Astrocyte of the spinal cord (primary cell): ENCODE measurements at regions not wholly inside any gene's neighbourhood (a gene's known extent, or its start where the extent isn't known, plus 50 kb on each side); places are given as distances from the start of the nearest gene placed in this dataset.

Source experiments
- DNase-seq: peaks from one replicate; pipeline ENCODE4 v3.0.0; 2011; ENCODE audit warnings: low read depth, low spot score
- H3K4me3 ChIP-seq: 2 replicates; pipeline ENCODE4 v1.5.1; 2011; ENCODE audit warnings: low read depth, mild to moderate bottlenecking, low read length, moderate library complexity
- CTCF ChIP-seq: IDR thresholded peaks from 2 replicates; pipeline ENCODE4 v1.5.1; 2012; ENCODE audit warnings: low read depth, mild to moderate bottlenecking, low read length, inconsistent platforms
- in situ Hi-C: cut with HindIII; loops from 2 replicates; pipeline ENCODE4 v1.10.0; 2017; ENCODE audit warnings: low sequenced_read_pairs

- TF ChIP-seq CTCF = no peak
- in situ Hi-C loops = no loop called here
Observed at GRCh38 chr1:201618905-201619304, 80.0 kb downstream of the NAV1 start.

DNA sequence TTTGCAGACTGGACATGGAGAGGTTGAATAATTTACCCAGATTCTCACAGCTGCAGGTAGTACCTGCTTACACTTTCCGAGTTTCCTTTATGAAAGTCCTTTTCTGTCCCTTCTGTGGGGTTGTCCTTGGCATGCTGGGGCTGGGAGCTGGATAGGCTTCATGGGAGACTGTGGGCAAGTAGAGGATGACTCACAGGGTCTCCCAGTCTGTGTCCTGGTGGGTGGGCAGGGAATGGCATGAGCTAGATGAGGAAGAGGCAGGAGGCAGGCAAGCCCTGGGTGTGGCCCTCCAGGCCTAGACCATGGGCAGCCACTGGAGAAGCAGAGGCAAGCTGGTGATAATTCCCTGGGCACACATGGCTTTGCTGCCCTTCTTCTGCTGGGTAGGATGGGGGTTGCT is 80.6 kb downstream of the NAV1 start:
- H3K4me3 ChIP-seq = no peak overlapping the region
- TF ChIP-seq CTCF = no peak
- DNase-seq = no peak
- in situ Hi-C loops = no loop called here

More at GRCh38 chr1:201618905-201619304, 80.0 kb downstream of the NAV1 start:
- no peak overlapping the region for H3K4me3 ChIP-seq
- no peak for DNase-seq

GRCh38 chr1:201622353-201622752 is 83.4 kb downstream of the NAV1 start:
- H3K4me3 ChIP-seq = no peak overlapping the region
- DNase-seq = no peak
- in situ Hi-C loops = no loop called here
- TF ChIP-seq CTCF = no peak

DNA sequence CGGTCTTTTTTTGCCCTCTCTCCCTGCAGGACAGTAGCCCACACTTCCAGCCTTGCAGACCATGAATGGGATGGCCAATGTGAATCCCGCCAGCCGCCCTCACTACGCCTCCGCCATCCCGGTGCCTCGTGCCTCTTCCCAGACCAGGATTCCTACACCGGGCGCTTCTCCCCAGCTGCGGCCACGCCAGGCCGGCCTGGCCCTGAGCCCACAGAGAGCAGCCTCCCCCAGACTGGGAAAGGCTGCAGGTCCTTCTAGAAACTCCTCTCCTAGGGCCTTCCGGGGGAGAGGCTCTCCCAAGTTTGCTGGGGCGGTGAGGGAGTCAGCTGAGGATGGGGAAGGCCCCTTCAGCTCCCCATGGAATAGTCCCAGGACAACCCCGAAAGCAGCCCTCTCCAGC is 83.9 kb downstream of the NAV1 start:
- in situ Hi-C loops = no loop called here
- no peak overlapping the region for H3K4me3 ChIP-seq
- TF ChIP-seq CTCF = no peak

DNA sequence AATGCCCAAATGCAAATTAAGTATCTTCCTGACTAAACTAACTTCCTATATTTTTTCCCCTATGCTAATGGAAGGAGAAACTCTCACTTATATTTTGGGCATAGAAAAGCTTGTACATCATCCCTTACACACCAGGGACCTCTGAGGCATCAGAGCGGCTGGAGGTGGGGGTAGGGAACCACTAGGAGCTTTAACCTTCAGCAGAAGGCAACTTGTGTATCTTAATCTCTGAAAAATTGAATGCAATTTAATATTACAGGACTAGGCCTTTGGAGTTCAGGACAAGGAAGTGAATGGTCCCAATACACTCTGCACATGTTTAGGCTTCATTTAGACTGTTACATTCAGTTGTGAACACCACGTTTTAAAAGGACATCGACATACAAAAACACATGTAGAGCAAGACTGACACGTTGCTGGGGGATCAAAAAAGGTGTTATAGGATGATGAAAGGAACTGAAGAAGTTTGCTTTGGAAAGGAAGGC is 85.9 kb downstream of the NAV1 start:
- no peak for TF ChIP-seq CTCF
- in situ Hi-C loops = no loop called here
- DNase-seq = no peak
- H3K4me3 ChIP-seq = no peak overlapping the region

More for the DNA sequence above, 83.9 kb downstream of the NAV1 start:
- no peak for DNase-seq

- peak; percentile 97 for DNase-seq
- TF ChIP-seq CTCF = peak; percentile 36
- no peak overlapping the region for H3K4me3 ChIP-seq
- in situ Hi-C loops = no loop called here
Observed at GRCh38 chr1:201625226-201625761, 86.4 kb downstream of the NAV1 start.
